Progenitor cell of endocrine pancreas (in vitro differentiated cells): ENCODE measurements at regions not wholly inside any gene's neighbourhood (a gene's known extent, or its start where the extent isn't known, plus 50 kb on each side); places are given as distances from the start of the nearest gene placed in this dataset.

ENCODE experiments used
- DNase-seq: peaks from one replicate; pipeline ENCODE4 v3.0.0; 2021; ENCODE audit warnings: low spot score; ENCODE audit not compliant: unreplicated experiment
- H3K27ac Mint-ChIP-seq: 2 replicates; pipeline ENCODE4 v1.8.0; 2021; ENCODE audit warnings: mild to moderate bottlenecking, moderate library complexity, mixed read lengths
- H3K27me3 Mint-ChIP-seq: 2 replicates; pipeline ENCODE4 v1.8.0; 2021; ENCODE audit warnings: mixed read lengths
- H3K36me3 Mint-ChIP-seq: 2 replicates; pipeline ENCODE4 v1.8.0; 2022; ENCODE audit warnings: mixed read lengths; ENCODE audit not compliant: insufficient read depth
- H3K4me1 Mint-ChIP-seq: 2 replicates; pipeline ENCODE4 v1.8.0; 2021; ENCODE audit warnings: low read depth, mixed read lengths
- H3K4me3 Mint-ChIP-seq: 2 replicates; pipeline ENCODE4 v1.8.0; 2021; ENCODE audit warnings: low read depth, mild to moderate bottlenecking, moderate library complexity, mixed read lengths
- H3K9me3 Mint-ChIP-seq: 2 replicates; pipeline ENCODE4 v1.8.0; 2021; ENCODE audit warnings: low read depth, mixed read lengths
- TF ChIP-seq, protein P1 (sequence below): fragments of 200-600 bp; sonication (generic); IDR thresholded peaks from one replicate; pipeline ENCODE4 v1.5.0; 2021; ENCODE audit warnings: antibody characterized with exemption, mild to moderate bottlenecking; ENCODE audit not compliant: unreplicated experiment

DNA sequence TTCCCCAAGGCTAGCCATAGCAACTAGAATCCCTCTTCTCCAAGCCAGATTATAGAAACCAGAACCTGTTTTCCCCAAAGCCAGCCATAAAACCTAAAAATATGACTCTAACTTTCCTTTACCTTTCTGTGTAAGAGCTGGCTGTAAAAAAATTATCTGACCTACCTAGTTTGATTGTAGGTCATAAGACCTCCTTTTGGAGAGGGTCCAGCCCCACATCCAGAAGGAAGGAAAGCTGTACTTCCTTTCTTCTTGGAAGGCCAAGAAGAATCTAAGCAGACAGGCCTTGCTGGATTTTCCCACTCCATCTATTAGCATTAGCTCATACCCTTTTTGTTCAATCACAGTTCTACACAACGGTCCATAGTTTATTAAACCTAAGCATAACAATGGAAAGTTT lies 1006.3 kb downstream of the SORCS3 start:
- H3K27ac Mint-ChIP-seq, result no peak overlapping the region
- TF ChIP-seq, protein P1, sequence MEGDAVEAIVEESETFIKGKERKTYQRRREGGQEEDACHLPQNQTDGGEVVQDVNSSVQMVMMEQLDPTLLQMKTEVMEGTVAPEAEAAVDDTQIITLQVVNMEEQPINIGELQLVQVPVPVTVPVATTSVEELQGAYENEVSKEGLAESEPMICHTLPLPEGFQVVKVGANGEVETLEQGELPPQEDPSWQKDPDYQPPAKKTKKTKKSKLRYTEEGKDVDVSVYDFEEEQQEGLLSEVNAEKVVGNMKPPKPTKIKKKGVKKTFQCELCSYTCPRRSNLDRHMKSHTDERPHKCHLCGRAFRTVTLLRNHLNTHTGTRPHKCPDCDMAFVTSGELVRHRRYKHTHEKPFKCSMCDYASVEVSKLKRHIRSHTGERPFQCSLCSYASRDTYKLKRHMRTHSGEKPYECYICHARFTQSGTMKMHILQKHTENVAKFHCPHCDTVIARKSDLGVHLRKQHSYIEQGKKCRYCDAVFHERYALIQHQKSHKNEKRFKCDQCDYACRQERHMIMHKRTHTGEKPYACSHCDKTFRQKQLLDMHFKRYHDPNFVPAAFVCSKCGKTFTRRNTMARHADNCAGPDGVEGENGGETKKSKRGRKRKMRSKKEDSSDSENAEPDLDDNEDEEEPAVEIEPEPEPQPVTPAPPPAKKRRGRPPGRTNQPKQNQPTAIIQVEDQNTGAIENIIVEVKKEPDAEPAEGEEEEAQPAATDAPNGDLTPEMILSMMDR, result no peak
- H3K9me3 Mint-ChIP-seq, result no peaks in the 10 kb centered on the region
- H3K4me3 Mint-ChIP-seq, result no peak overlapping the region
- H3K27me3 Mint-ChIP-seq, result no peaks in the 10 kb centered on the region
- H3K36me3 Mint-ChIP-seq, result no peaks in the 10 kb centered on the region
- no peak for DNase-seq
- no peaks in the 10 kb centered on the region for H3K4me1 Mint-ChIP-seq

DNA sequence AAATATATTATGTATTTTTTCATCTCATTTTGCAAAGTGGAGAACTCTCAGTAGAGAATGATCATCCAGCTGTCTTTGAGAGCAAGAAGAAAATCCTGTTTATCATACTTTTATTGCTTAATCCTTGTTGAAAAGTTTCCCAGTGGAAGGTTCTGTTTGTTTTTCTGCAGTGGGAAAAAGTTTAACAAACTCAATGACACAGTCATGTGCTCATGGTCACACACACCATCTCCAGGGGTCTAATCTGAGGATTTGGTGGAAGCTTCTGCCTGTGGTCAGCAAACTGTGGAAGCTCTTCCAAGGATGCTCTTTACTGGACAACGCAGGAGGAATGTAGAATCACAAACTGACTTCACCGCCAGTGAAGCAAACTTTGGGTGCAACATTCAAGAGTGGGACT lies 1003.9 kb downstream of the SORCS3 start:
- Mint-ChIP-seq H3K27ac (no peak overlapping the region), H3K4me1 (no peaks in the 10 kb centered on the region), H3K4me3 (no peak overlapping the region), H3K36me3 (no peaks in the 10 kb centered on the region), H3K27me3 (no peaks in the 10 kb centered on the region), H3K9me3 (no peaks in the 10 kb centered on the region)
- TF ChIP-seq, protein P1, result no peak
- no peak for DNase-seq

DNA sequence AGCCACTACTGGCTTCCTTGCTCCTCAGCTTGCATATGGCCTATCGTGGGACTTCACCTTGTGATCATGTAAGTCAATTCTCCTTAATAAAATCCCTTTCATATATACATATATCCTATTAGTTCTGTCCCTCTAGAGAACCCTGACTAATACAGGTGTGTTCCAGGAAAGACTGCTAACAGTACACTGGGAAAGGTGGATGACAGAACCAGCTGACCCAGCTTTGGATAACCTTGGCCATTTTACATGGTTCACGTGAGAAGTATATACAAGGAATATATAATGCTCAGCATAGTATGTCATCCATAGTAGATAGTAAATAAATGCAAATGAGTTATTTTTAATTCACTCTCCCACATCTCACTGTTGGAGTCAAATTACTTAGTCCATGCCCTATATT lies 1003.5 kb downstream of the SORCS3 start:
- Mint-ChIP-seq H3K27me3 (no peaks in the 10 kb centered on the region), H3K9me3 (no peaks in the 10 kb centered on the region), H3K4me3 (no peak overlapping the region), H3K27ac (no peak overlapping the region), H3K36me3 (no peaks in the 10 kb centered on the region), H3K4me1 (no peaks in the 10 kb centered on the region)
- TF ChIP-seq, protein P1, result no peak
- no peak for DNase-seq

DNA sequence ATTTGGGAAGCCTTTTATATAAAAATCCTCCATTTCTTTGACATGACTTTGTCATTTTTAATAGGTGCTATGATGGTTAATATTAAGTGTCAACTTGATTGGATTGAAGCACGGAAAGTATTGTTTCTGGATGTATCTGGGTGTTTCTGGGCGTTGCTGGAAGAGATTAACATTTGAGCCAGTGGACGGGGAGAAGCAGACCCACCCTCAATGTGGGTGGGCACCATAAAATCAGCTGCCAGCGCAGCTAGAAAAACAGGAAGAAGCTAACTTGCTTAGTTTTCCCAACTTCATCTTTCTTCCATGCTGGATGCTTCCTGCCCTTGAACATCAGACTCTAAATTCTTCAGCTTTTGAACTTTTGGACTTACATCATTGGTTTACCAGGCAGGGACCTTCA lies 1003.0 kb downstream of the SORCS3 start:
- Mint-ChIP-seq H3K4me1 (no peaks in the 10 kb centered on the region), H3K4me3 (no peak overlapping the region), H3K9me3 (no peaks in the 10 kb centered on the region), H3K27ac (no peak overlapping the region), H3K36me3 (no peaks in the 10 kb centered on the region), H3K27me3 (no peaks in the 10 kb centered on the region)
- DNase-seq, result no peak
- TF ChIP-seq, protein P1, result no peak

DNA sequence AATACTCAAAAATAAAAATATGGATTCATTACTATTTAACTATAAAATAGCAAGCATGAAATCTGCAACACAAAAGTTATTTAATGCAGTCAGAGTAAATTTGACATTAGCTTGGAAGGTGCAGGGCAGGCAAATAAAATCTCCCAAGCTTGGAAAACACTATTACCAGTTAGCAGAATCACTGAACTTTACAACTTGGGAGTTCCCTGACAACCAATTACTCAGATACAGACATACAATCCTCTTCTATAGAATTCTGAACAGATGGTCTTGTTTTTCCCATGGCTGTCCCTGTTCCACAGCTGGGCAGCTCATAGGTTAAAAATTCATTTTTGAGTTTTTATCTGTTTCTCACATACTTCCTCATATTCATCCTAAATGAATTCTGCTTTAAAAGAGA lies 1002.6 kb downstream of the SORCS3 start:
- TF ChIP-seq, protein P1, result no peak
- Mint-ChIP-seq H3K9me3 (no peaks in the 10 kb centered on the region), H3K4me1 (no peaks in the 10 kb centered on the region), H3K27ac (no peak overlapping the region), H3K4me3 (no peak overlapping the region), H3K27me3 (no peaks in the 10 kb centered on the region), H3K36me3 (no peaks in the 10 kb centered on the region)
- no peak for DNase-seq

DNA sequence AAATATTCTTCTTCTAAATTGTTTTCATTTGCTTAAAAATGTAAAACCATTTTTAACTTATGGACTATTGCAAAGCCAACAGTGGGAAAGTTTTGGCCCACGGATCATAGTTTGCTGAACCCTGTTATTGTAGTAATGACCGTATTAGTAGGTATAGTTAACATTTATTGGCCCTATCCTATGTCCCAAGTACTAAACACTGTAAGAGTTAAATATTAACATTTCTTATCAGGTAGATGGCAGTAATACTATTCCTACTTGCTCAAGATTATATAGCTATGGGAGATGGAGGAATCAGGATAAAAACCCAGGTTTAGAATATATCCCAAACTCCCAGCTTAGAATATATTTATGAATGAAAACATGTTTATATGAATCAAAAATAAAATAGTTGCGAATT lies 993.2 kb downstream of the SORCS3 start:
- no peaks in the 10 kb centered on the region for H3K4me1 Mint-ChIP-seq
- H3K36me3 Mint-ChIP-seq, result no peaks in the 10 kb centered on the region
- no peak overlapping the region for H3K4me3 Mint-ChIP-seq
- DNase-seq, result no peak
- H3K27ac Mint-ChIP-seq, result no peak overlapping the region
- H3K9me3 Mint-ChIP-seq, result peaks cover 13% of the 10 kb centered on the region
- TF ChIP-seq, protein P1, result no peak
- no peaks in the 10 kb centered on the region for H3K27me3 Mint-ChIP-seq
